ENCODE measurements at regions not wholly inside any gene's neighbourhood (a gene's known extent, or its start where the extent isn't known, plus 50 kb on each side); places are given as distances from the start of the nearest gene placed in this dataset.

DNA sequence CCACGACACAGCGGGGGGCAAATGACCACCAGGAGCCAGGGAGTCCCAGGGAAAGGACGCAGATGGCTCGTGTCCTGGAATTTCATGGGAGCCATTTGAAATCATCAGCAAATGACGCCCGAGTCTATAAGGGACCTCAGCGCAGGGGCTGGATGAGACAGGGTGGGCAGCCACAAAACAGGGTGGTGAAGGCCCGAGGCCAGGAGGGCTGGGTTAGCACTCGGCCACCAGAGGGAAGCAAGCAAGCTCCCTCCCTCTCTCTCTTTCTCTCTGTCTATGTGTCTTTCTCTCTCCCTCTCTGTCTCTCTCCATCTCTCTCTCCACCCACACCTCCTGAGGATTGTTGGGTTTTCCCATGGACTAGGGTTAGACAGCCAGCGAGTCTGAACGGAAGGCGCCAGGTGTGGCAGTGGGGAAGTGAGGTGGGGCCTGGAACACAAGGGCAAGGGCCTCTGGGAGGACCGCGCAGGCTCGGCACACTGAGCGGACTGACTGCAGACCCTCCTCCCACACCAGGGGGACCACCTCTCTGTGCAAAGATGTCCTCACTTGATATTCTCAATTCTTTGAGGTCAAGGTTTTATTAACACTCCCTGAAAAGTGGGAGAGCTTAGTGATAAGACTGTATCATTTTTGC is 73.8 kb upstream of the TMPRSS2 start:
- peaks cover 21% of the 10 kb centered on the region for H3K9me3 ChIP-seq (ENCODE audit: severe bottlenecking)
- no peaks in the 10 kb centered on the region for H3K36me3 ChIP-seq
- H3K4me3 ChIP-seq (ENCODE audit: low read depth, low read length): no peak overlapping the region
- no peaks in the 10 kb centered on the region for H3K27me3 ChIP-seq (ENCODE audit: insufficient read depth, low read depth, severe bottlenecking)
- no peak for DNase-seq
- H3K27ac ChIP-seq: no peak overlapping the region
- 0 out of 2 replicates have a peak, but pooled peaks have one; percentile 9 for TF ChIP-seq CTCF (IDR thresholded peaks at IDR 0.05; ENCODE audit: low read depth, low read length)

DNA sequence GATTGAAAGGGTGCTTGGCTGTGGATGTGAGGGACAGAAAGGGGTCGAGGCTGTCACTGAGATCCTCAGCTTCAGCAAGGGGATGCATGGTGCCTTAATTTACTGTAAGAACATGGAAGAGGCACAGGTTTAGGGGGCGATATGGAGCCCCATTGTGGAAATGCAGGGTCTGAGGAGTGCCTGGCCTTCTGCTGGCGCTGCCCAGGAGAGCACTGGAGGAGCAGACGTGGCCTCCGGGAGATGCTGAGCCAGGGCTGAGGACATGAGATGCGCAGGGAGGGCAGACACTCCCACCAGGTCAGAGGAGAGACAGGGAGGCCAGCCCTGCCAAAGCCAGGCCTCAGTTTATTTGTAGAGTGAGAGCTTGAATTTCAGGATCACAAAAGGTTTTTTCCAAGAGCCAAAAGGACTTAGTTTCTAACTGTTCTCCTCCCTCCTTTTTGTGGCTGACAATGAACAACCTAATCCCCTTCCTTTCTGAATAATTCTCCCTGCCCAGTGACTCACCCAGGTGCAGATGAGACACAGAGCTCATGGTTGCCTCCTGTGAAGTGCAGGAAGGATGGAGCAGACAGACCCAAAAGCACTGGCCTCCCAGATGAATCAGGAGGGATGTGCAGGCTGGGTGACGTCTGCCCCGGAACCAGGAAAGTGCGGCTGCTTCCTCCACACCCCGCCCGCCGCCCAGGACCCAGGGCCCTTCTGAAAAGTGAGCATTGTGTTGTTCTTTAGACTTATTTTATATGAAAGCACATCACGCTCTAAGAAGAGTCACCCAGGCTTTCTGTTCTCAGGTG is 73.0 kb upstream of the TMPRSS2 start:
- no peaks in the 10 kb centered on the region for H3K36me3 ChIP-seq
- no peak overlapping the region for H3K27ac ChIP-seq
- H3K9me3 ChIP-seq (ENCODE audit: severe bottlenecking): peaks cover 21% of the 10 kb centered on the region
- H3K4me3 ChIP-seq (ENCODE audit: low read depth, low read length): no peak overlapping the region
- H3K27me3 ChIP-seq (ENCODE audit: insufficient read depth, low read depth, severe bottlenecking): no peaks in the 10 kb centered on the region
- no peak for TF ChIP-seq CTCF (IDR thresholded peaks at IDR 0.05; ENCODE audit: low read depth, low read length)
- no peak for DNase-seq

GRCh38 chr21:41579692-41580091 is 71.7 kb upstream of the TMPRSS2 start:
- H3K4me3 ChIP-seq (ENCODE audit: low read depth, low read length): no peak overlapping the region
- no peaks in the 10 kb centered on the region for H3K27me3 ChIP-seq (ENCODE audit: insufficient read depth, low read depth, severe bottlenecking)
- H3K27ac ChIP-seq: no peak overlapping the region
- DNase-seq: no peak
- TF ChIP-seq CTCF (IDR thresholded peaks at IDR 0.05; ENCODE audit: low read depth, low read length): no peak
- no peaks in the 10 kb centered on the region for H3K36me3 ChIP-seq
- peaks cover 23% of the 10 kb centered on the region for H3K9me3 ChIP-seq (ENCODE audit: severe bottlenecking)

DNA sequence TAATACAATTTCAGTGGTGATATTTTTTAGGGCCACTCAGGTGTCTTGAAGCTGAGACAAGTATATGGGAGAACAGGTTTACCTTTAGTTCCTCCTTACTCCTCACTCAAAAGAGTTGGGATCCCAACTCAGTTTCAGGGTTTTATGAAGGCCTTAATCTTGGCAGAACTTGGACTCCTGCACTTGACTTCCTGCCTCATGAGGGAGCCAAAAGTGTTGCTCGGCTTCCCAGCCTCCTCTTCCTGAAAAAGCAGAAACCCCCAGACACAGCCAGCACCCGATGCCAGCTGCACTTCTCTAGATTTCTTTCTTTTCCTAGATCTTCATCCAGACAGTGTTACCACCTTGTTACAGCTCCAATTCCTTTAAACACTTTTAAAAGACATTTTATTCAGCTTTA is 70.8 kb upstream of the TMPRSS2 start:
- no peak for DNase-seq
- Histone ChIP-seq H3K9me3 (ENCODE audit: severe bottlenecking) (peaks cover 27% of the 10 kb centered on the region), H3K4me3 (ENCODE audit: low read depth, low read length) (no peak overlapping the region), H3K36me3 (no peaks in the 10 kb centered on the region), H3K27me3 (ENCODE audit: insufficient read depth, low read depth, severe bottlenecking) (no peaks in the 10 kb centered on the region), H3K27ac (no peak overlapping the region)
- TF ChIP-seq CTCF (IDR thresholded peaks at IDR 0.05; ENCODE audit: low read depth, low read length): no peak

GRCh38 chr21:41578083-41578482 is 70.1 kb upstream of the TMPRSS2 start:
- TF ChIP-seq CTCF (IDR thresholded peaks at IDR 0.05; ENCODE audit: low read depth, low read length): no peak
- Histone ChIP-seq H3K4me3 (ENCODE audit: low read depth, low read length) (no peak overlapping the region), H3K36me3 (no peaks in the 10 kb centered on the region), H3K27me3 (ENCODE audit: insufficient read depth, low read depth, severe bottlenecking) (no peaks in the 10 kb centered on the region), H3K9me3 (ENCODE audit: severe bottlenecking) (peaks cover 27% of the 10 kb centered on the region), H3K27ac (no peak overlapping the region)
- DNase-seq: no peak
